BLaER1 (cell line): ENCODE measurements at regions not wholly inside any gene's neighbourhood (a gene's known extent, or its start where the extent isn't known, plus 50 kb on each side); places are given as distances from the start of the nearest gene placed in this dataset.
A peak's percentile ranks its signal among the peaks of the same experiment; 100 is the strongest.

Experiments used
- H3K27ac ChIP-seq: shearing (Covaris generic); formaldehyde crosslinking; 2 replicates; pipeline ENCODE4 v1.8.1; 2022
- H3K27me3 ChIP-seq: shearing (Covaris generic); formaldehyde crosslinking; 2 replicates; pipeline ENCODE4 v1.8.1; 2022
- H3K36me3 ChIP-seq: shearing (Covaris generic); formaldehyde crosslinking; 2 replicates; pipeline ENCODE4 v1.8.1; 2022
- H3K4me1 ChIP-seq: shearing (Covaris generic); formaldehyde crosslinking; 2 replicates; pipeline ENCODE4 v1.8.1; 2022
- H3K4me2 ChIP-seq: shearing (Covaris generic); formaldehyde crosslinking; 2 replicates; pipeline ENCODE4 v1.8.1; 2022
- H3K4me3 ChIP-seq: shearing (Covaris generic); formaldehyde crosslinking; 2 replicates; pipeline ENCODE4 v1.8.1; 2022
- H3K9ac ChIP-seq: shearing (Covaris generic); formaldehyde crosslinking; 2 replicates; pipeline ENCODE4 v1.8.1; 2022
- H3K9me3 ChIP-seq: shearing (Covaris generic); formaldehyde crosslinking; 2 replicates; pipeline ENCODE4 v1.8.1; 2022
- H4K20me1 ChIP-seq: shearing (Covaris generic); formaldehyde crosslinking; 2 replicates; pipeline ENCODE4 v1.8.1; 2022
- Cebpa-rat ChIP-seq: shearing (Covaris generic); IDR thresholded peaks from 2 replicates; pipeline ENCODE4 v1.8.1; 2022

GRCh38 chr20:61109221-61109805, 142.7 kb upstream of the CDH4 start:
- no peak overlapping the region for H3K27ac ChIP-seq
- no peaks in the 10 kb centered on the region for H3K36me3 ChIP-seq
- peaks cover 19% of the 10 kb centered on the region; the same call in 1 of the 2 replicates for H3K9me3 ChIP-seq
- H3K4me3 ChIP-seq: no peak overlapping the region
- H3K4me1 ChIP-seq: peaks cover 73% of the 10 kb centered on the region
- no peak for TF ChIP-seq Cebpa-rat
- no peak overlapping the region for H3K4me2 ChIP-seq
- H3K27me3 ChIP-seq: no peaks in the 10 kb centered on the region
- H3K9ac ChIP-seq: no peak overlapping the region
- H4K20me1 ChIP-seq: no peaks in the 10 kb centered on the region

- H3K9ac ChIP-seq: no peak overlapping the region
- peaks cover 19% of the 10 kb centered on the region; the same call in 1 of the 2 replicates for H3K9me3 ChIP-seq
- peaks cover 65% of the 10 kb centered on the region for H3K4me1 ChIP-seq
- H3K36me3 ChIP-seq: no peaks in the 10 kb centered on the region
- no peaks in the 10 kb centered on the region for H4K20me1 ChIP-seq
- H3K4me3 ChIP-seq: no peak overlapping the region
- H3K27ac ChIP-seq: peak overlapping the region; percentile 53
- no peaks in the 10 kb centered on the region for H3K27me3 ChIP-seq
- peak overlapping the region; percentile 85 for H3K4me2 ChIP-seq
- no peak for TF ChIP-seq Cebpa-rat
Observed at GRCh38 chr20:61112515-61112914, 139.5 kb upstream of the CDH4 start.

DNA sequence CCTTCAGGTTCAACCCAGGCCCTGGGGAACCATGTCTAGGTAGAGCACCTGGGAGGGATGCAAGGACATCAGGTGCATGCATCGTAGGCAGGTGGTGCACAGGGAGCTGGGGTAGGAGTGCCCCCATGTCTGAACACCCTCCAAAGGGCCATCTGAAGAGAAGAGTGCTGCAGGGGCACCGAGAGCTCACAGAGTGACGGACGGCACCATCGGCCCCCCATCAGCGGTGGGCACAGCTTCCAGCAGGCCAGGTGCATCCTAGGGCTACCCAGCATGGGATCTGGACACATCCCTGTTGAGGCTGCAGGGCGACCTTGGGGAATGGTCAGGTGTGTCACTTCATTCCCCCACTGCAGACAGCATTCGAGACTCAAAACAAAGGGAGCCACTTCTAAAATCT, 138.3 kb upstream of the CDH4 start:
- no peak for TF ChIP-seq Cebpa-rat
- Histone ChIP-seq H3K36me3 (no peaks in the 10 kb centered on the region), H3K9ac (no peak overlapping the region), H3K27ac (peak overlapping the region; percentile 53), H3K4me2 (peak overlapping the region; percentile 85), H3K9me3 (peaks cover 9% of the 10 kb centered on the region; the same call in 1 of the 2 replicates), H3K4me3 (no peak overlapping the region), H4K20me1 (no peaks in the 10 kb centered on the region), H3K4me1 (peaks cover 72% of the 10 kb centered on the region), H3K27me3 (no peaks in the 10 kb centered on the region)

- peak overlapping the region; percentile 33; the same call in 1 of the 2 replicates for H3K27ac ChIP-seq
- H3K36me3 ChIP-seq: no peaks in the 10 kb centered on the region
- peak overlapping the region; percentile 85 for H3K4me2 ChIP-seq
- no peak for TF ChIP-seq Cebpa-rat
- 0 out of 2 replicates have a peak, but pooled peaks cover under 1% of the 10 kb centered on the region for H3K9me3 ChIP-seq
- H4K20me1 ChIP-seq: no peaks in the 10 kb centered on the region
- no peaks in the 10 kb centered on the region for H3K27me3 ChIP-seq
- H3K9ac ChIP-seq: no peak overlapping the region
- H3K4me1 ChIP-seq: peaks cover 81% of the 10 kb centered on the region
- no peak overlapping the region for H3K4me3 ChIP-seq
Observed at GRCh38 chr20:61114493-61115175, 137.4 kb upstream of the CDH4 start.

- Histone ChIP-seq H3K4me2 (peak overlapping the region; percentile 85; the same call in 1 of the 2 replicates), H3K36me3 (no peaks in the 10 kb centered on the region), H3K27ac (no peak overlapping the region), H3K27me3 (no peaks in the 10 kb centered on the region), H3K9ac (no peak overlapping the region), H3K4me1 (peaks cover 85% of the 10 kb centered on the region), H3K9me3 (no peaks in the 10 kb centered on the region), H4K20me1 (no peaks in the 10 kb centered on the region), H3K4me3 (no peak overlapping the region)
- no peak for TF ChIP-seq Cebpa-rat
Observed at GRCh38 chr20:61115364-61116065, 136.5 kb upstream of the CDH4 start.

DNA sequence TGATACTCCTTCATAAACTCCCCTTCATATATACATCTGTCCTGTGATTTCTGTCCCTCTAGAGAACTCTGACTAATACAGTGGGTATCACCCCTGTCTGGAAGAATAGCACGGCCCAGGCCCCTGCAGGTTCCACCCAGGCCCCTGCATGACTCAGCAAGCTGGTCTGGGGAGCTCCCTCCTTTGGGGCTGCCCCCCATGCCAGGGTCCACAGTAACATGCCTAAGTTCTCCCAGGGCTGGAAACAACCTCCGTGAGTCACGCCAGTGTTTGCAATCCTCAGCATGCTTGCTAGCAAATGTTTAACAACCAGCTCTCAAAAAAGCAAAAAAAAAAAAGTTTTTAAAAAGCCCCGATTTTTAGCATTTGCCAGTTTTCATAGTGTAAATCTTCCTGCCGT, 134.3 kb upstream of the CDH4 start:
- H3K27me3 ChIP-seq: no peaks in the 10 kb centered on the region
- H3K9ac ChIP-seq: no peak overlapping the region
- TF ChIP-seq Cebpa-rat: no peak
- no peaks in the 10 kb centered on the region for H3K36me3 ChIP-seq
- no peak overlapping the region for H3K27ac ChIP-seq
- no peaks in the 10 kb centered on the region for H4K20me1 ChIP-seq
- no peak overlapping the region for H3K4me3 ChIP-seq
- no peaks in the 10 kb centered on the region for H3K9me3 ChIP-seq
- H3K4me1 ChIP-seq: peaks cover 70% of the 10 kb centered on the region
- no peak overlapping the region for H3K4me2 ChIP-seq

DNA sequence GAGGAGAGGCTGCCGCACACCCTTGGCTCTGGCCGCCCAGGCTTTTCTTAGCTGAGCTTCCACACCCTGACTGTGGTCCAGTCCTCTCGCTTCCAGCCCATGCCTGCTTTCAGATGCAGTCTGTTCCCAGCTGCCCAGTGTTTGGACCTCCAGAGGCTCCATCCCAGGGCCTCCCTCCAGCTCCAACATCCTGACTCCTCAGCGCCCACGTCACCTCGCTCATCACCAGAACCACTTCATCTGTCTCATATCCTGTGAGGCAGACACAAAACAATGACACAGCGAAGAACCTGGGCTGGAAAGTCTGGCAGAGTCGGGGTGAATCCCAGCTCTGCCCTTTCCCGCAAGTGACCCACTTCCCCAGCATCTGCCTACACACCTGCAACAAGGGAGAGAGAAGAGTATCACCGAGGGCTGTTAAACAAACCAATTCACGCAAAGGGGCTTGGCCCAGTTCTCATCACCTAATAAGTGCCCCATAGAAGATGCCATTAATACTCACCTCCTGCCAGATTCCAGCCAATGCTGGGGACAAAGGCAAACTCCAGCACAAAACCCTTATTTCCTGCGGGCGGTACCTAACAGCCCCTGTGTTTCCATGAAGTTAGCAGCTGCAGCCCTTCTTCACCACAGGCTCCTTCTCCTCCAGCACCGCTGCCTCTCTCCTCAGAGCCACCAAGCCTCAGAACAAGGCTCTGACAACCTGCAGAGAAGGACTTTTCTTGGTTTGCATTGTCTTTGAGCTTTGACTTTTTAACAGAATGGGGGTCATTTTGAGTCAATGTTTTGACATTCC, 133.4 kb upstream of the CDH4 start:
- Histone ChIP-seq H3K27me3 (no peaks in the 10 kb centered on the region), H3K4me2 (peak overlapping the region; percentile 49), H4K20me1 (no peaks in the 10 kb centered on the region), H3K27ac (0 out of 2 replicates have a peak overlapping the region, but pooled peaks have one; percentile 3), H3K36me3 (no peaks in the 10 kb centered on the region), H3K9me3 (no peaks in the 10 kb centered on the region), H3K4me1 (peaks cover 61% of the 10 kb centered on the region), H3K9ac (no peak overlapping the region), H3K4me3 (no peak overlapping the region)
- TF ChIP-seq Cebpa-rat: no peak

GRCh38 chr20:61119273-61119672, 132.8 kb upstream of the CDH4 start:
- Histone ChIP-seq H4K20me1 (no peaks in the 10 kb centered on the region), H3K4me1 (peaks cover 55% of the 10 kb centered on the region), H3K36me3 (no peaks in the 10 kb centered on the region), H3K27me3 (no peaks in the 10 kb centered on the region), H3K27ac (no peak overlapping the region), H3K4me2 (peak overlapping the region; percentile 49), H3K9me3 (no peaks in the 10 kb centered on the region), H3K4me3 (no peak overlapping the region), H3K9ac (no peak overlapping the region)
- TF ChIP-seq Cebpa-rat: no peak

- no peak overlapping the region for H3K4me3 ChIP-seq
Observed at GRCh38 chr20:61119794-61120410, 132.2 kb upstream of the CDH4 start.

More at GRCh38 chr20:61119794-61120410, 132.2 kb upstream of the CDH4 start:
- H4K20me1 ChIP-seq: no peaks in the 10 kb centered on the region
- no peaks in the 10 kb centered on the region for H3K27me3 ChIP-seq
- no peak overlapping the region for H3K27ac ChIP-seq
- H3K4me1 ChIP-seq: peaks cover 53% of the 10 kb centered on the region
- no peak overlapping the region for H3K9ac ChIP-seq
- peak overlapping the region; percentile 49 for H3K4me2 ChIP-seq
- no peaks in the 10 kb centered on the region for H3K9me3 ChIP-seq
- H3K36me3 ChIP-seq: no peaks in the 10 kb centered on the region
- no peak for TF ChIP-seq Cebpa-rat
